ENCODE measurements at regions not wholly inside any gene's neighbourhood (a gene's known extent, or its start where the extent isn't known, plus 50 kb on each side); places are given as distances from the start of the nearest gene placed in this dataset.

DNA sequence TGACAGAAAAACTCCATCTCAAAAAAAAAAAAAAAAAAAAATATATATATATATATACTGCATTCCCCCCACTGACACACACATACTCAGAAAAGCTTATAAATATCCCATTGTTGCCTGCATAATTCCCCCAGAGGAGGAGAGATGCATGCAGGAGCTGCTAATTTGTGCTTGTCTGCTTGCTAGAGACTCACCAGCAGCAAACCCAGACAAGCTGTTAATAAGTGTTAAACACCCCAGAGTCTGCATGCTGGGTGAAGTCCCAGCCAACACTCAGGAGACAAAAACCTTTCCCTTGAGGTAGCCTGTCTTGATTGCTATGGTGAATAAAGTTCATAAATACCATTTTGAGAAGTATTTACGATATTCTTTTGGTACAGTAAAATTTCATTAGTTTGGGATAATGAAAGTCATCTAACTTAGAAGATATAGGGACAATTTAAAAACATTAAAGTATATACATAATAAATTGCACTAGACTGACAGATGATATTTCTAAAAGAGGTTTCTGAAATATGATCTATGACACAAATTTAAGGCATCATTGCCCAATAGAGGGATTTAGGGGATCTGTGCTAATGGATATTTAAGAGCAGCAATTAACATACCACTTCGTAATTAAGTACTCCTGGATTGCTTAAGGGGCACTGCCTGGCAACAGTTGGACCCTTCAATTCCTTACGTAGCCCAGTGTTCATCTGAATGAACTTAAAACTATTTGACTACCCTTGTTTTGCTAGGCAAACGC lies 400.0 kb upstream of the C2CD4B start:
- ChIA-PET POLR2A (no interaction called here), CTCF (interaction anchor here (0.9 kb wide), 1 partner anchor 11 kb away, joined by 3 read pairs; no protein-coding TSS in a partner anchor)
- Histone ChIP-seq H3K27me3 (ENCODE audit: control insufficient read depth, insufficient read depth, low read length) (peaks cover 1% of the 10 kb centered on the region), H3K36me3 (ENCODE audit: control insufficient read depth, insufficient read depth, low read length) (no peaks in the 10 kb centered on the region), H3K4me3 (ENCODE audit: low read depth, low read length) (no peak overlapping the region)
- TF ChIP-seq, protein P1, sequence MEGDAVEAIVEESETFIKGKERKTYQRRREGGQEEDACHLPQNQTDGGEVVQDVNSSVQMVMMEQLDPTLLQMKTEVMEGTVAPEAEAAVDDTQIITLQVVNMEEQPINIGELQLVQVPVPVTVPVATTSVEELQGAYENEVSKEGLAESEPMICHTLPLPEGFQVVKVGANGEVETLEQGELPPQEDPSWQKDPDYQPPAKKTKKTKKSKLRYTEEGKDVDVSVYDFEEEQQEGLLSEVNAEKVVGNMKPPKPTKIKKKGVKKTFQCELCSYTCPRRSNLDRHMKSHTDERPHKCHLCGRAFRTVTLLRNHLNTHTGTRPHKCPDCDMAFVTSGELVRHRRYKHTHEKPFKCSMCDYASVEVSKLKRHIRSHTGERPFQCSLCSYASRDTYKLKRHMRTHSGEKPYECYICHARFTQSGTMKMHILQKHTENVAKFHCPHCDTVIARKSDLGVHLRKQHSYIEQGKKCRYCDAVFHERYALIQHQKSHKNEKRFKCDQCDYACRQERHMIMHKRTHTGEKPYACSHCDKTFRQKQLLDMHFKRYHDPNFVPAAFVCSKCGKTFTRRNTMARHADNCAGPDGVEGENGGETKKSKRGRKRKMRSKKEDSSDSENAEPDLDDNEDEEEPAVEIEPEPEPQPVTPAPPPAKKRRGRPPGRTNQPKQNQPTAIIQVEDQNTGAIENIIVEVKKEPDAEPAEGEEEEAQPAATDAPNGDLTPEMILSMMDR (IDR thresholded peaks at IDR 0.05; ENCODE audit: insufficient read depth, low read depth, low read length) = no peak
- DNase-seq (ENCODE audit: low read depth) = no peak

DNA sequence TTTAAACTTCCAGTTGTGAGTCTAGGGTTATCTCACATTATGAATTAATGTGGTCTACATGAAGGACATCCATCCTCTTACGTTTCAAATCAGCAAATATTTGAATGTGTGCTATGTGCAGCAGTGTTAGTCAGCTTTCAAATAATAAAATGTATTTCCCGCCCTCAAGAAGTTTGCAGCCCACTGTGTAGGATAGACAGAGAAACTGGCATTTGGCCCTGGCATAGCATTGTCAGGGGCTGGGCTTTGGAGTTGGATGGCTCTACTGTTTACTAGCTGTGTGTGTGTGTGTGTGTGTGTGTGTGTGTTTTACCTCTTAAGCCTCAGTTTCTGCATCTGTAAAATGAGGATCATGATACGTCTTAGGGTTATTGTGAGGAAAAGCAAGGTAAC lies 400.5 kb upstream of the C2CD4B start:
- TF ChIP-seq, protein P1 (IDR thresholded peaks at IDR 0.05; ENCODE audit: insufficient read depth, low read depth, low read length) = no peak
- ChIA-PET CTCF (no interaction called here), POLR2A (no interaction called here)
- no peak overlapping the region for H3K4me3 ChIP-seq (ENCODE audit: low read depth, low read length)
- H3K27me3 ChIP-seq (ENCODE audit: control insufficient read depth, insufficient read depth, low read length) = peaks cover 1% of the 10 kb centered on the region
- DNase-seq (ENCODE audit: low read depth) = no peak
- no peaks in the 10 kb centered on the region for H3K36me3 ChIP-seq (ENCODE audit: control insufficient read depth, insufficient read depth, low read length)

DNA sequence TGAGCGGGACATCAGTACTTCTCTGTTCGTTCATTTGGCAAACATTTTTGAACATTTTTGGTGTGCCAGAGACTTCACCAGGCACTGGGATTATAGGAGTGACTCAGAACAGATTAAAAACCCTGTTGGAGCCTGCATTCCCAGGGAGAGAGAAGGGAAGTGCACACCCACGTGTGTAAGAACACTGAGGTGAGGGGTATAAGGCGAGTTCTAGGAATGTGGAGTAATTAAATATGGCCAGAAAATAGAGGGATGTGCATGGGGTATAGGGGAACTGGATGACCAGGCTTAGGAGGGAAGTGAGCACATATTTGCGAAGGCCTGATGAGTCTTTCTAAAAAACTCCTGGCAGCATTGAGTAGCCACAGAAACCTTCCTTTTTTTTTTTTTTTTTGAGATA lies 401.2 kb upstream of the C2CD4B start:
- no peak for DNase-seq (ENCODE audit: low read depth)
- Histone ChIP-seq H3K27me3 (ENCODE audit: control insufficient read depth, insufficient read depth, low read length) (peaks cover 1% of the 10 kb centered on the region), H3K36me3 (ENCODE audit: control insufficient read depth, insufficient read depth, low read length) (no peaks in the 10 kb centered on the region), H3K4me3 (ENCODE audit: low read depth, low read length) (no peak overlapping the region)
- ChIA-PET CTCF (no interaction called here), POLR2A (no interaction called here)
- TF ChIP-seq, protein P1 (IDR thresholded peaks at IDR 0.05; ENCODE audit: insufficient read depth, low read depth, low read length) = no peak

DNA sequence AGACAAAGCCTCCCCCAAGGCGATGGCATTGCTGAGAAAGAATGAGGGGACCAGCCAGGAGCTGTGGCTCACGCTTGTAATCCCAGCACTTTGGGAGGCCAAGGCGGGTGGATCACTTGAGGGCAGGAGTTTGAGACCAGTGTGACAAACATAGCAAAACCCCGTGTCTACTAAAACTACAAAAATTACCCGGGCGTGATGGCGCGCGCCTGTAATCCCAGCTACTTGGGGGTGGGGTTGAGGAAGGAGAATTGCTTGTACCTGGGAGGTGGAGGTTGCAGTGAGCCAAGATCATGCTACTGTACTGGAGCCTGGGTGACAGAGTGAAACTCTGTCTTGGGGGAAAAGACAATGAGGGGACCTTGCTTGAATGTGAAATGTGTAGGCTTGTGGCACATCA lies 402.4 kb upstream of the C2CD4B start:
- TF ChIP-seq, protein P1 (IDR thresholded peaks at IDR 0.05; ENCODE audit: insufficient read depth, low read depth, low read length) = no peak
- ChIA-PET POLR2A (no interaction called here), CTCF (interaction anchor here (0.9 kb wide), 1 partner anchor 174 kb away, joined by 3 read pairs; no protein-coding TSS in a partner anchor)

DNA sequence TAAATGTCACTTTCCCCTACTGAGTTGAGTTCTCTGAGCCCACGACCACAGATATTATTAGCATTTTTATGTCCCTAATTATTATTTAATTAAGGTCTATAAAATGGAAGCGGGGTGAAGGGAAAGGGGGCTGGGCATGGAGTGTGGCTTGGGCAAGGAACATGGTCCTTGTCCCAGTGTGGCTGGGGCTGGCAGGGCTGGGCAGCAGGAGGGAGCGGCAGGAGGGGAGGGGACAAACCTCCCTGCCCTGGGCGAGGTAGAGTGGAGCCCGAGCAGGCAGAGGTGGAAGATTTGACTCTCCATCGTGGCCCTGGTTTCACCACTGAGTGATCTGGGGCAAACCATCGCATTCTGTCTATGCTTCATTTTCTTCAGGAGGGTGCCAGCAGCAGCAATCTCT lies 402.9 kb upstream of the C2CD4B start:
- ChIA-PET POLR2A (no interaction called here), CTCF (no interaction called here)
- TF ChIP-seq, protein P1 (IDR thresholded peaks at IDR 0.05; ENCODE audit: insufficient read depth, low read depth, low read length) = no peak
- peaks cover 1% of the 10 kb centered on the region for H3K27me3 ChIP-seq (ENCODE audit: control insufficient read depth, insufficient read depth, low read length)
- DNase-seq (ENCODE audit: low read depth) = no peak
- H3K4me3 ChIP-seq (ENCODE audit: low read depth, low read length) = no peak overlapping the region
- no peaks in the 10 kb centered on the region for H3K36me3 ChIP-seq (ENCODE audit: control insufficient read depth, insufficient read depth, low read length)

More for the DNA sequence above, 402.4 kb upstream of the C2CD4B start:
- Histone ChIP-seq H3K4me3 (ENCODE audit: low read depth, low read length) (no peak overlapping the region), H3K36me3 (ENCODE audit: control insufficient read depth, insufficient read depth, low read length) (no peaks in the 10 kb centered on the region), H3K27me3 (ENCODE audit: control insufficient read depth, insufficient read depth, low read length) (peaks cover 1% of the 10 kb centered on the region)
- DNase-seq (ENCODE audit: low read depth) = no peak
